Activated naive CD8-positive, alpha-beta T cell treated with anti-CD3 and anti-CD28 coated beads, Interleukin-2, amount 50 U/mL, for 24 hours (primary cell): ENCODE measurements at regions not wholly inside any gene's neighbourhood (a gene's known extent, or its start where the extent isn't known, plus 50 kb on each side); places are given as distances from the start of the nearest gene placed in this dataset.

Source experiments
- ATAC-seq: fragments of 150-1000 bp; cut with Tn5 transposase; one replicate; pipeline ENCODE4 v1.10.0; 2021
- DNase-seq: peaks from one replicate; pipeline ENCODE4 v3.0.0; 2021
- H3K27ac Mint-ChIP-seq: one replicate; pipeline ENCODE4 v1.8.0; 2021; ENCODE audit warnings: mild to moderate bottlenecking, mixed read lengths
- H3K27me3 Mint-ChIP-seq: one replicate; pipeline ENCODE4 v1.8.0; 2021; ENCODE audit warnings: mixed read lengths
- H3K36me3 Mint-ChIP-seq: one replicate; pipeline ENCODE4 v1.8.0; 2021; ENCODE audit warnings: low read depth, mixed read lengths
- H3K4me1 Mint-ChIP-seq: one replicate; pipeline ENCODE4 v1.8.0; 2021; ENCODE audit warnings: mixed read lengths
- H3K4me3 Mint-ChIP-seq: one replicate; pipeline ENCODE4 v1.8.0; 2021; ENCODE audit warnings: mild to moderate bottlenecking, moderate library complexity, mixed read lengths
- H3K9me3 Mint-ChIP-seq: one replicate; pipeline ENCODE4 v1.8.0; 2021; ENCODE audit warnings: mixed read lengths

- no peak for DNase-seq
- no peak overlapping the region for H3K27ac Mint-ChIP-seq
- H3K27me3 Mint-ChIP-seq: peaks cover 5% of the 10 kb centered on the region
- H3K4me1 Mint-ChIP-seq: no peaks in the 10 kb centered on the region
- no peak overlapping the region for H3K4me3 Mint-ChIP-seq
- H3K9me3 Mint-ChIP-seq: peaks cover 11% of the 10 kb centered on the region
- no peak for ATAC-seq
- no peaks in the 10 kb centered on the region for H3K36me3 Mint-ChIP-seq
These were observed 77.8 kb upstream of the MYL2 start for GRCh38 chr12:110998165-110998564.

- Mint-ChIP-seq H3K27me3 (peaks cover 2% of the 10 kb centered on the region), H3K9me3 (peaks cover 11% of the 10 kb centered on the region), H3K4me1 (no peaks in the 10 kb centered on the region), H3K4me3 (no peak overlapping the region), H3K27ac (no peak overlapping the region), H3K36me3 (no peaks in the 10 kb centered on the region)
- ATAC-seq (no peak), DNase-seq (no peak)
These were observed 76.0 kb upstream of the MYL2 start for GRCh38 chr12:110996415-110996814.

GRCh38 chr12:110995615-110996014 lies 75.2 kb upstream of the MYL2 start:
- Mint-ChIP-seq H3K27me3 (no peaks in the 10 kb centered on the region), H3K9me3 (peaks cover 11% of the 10 kb centered on the region), H3K4me3 (no peak overlapping the region), H3K4me1 (no peaks in the 10 kb centered on the region), H3K36me3 (no peaks in the 10 kb centered on the region), H3K27ac (no peak overlapping the region)
- DNase-seq: no peak
- no peak for ATAC-seq

GRCh38 chr12:110995016-110995415 lies 74.6 kb upstream of the MYL2 start:
- Mint-ChIP-seq H3K9me3 (peaks cover 9% of the 10 kb centered on the region), H3K4me3 (no peak overlapping the region), H3K36me3 (no peaks in the 10 kb centered on the region), H3K27me3 (no peaks in the 10 kb centered on the region), H3K27ac (no peak overlapping the region), H3K4me1 (no peaks in the 10 kb centered on the region)
- ATAC-seq: no peak
- DNase-seq: no peak

GRCh38 chr12:110993434-110993833 lies 73.1 kb upstream of the MYL2 start:
- Mint-ChIP-seq H3K9me3 (peaks cover 5% of the 10 kb centered on the region), H3K4me1 (no peaks in the 10 kb centered on the region), H3K27me3 (no peaks in the 10 kb centered on the region), H3K4me3 (no peak overlapping the region), H3K36me3 (no peaks in the 10 kb centered on the region), H3K27ac (no peak overlapping the region)
- ATAC-seq (no peak), DNase-seq (no peak)

GRCh38 chr12:110992909-110993308 lies 72.5 kb upstream of the MYL2 start:
- H3K9me3 Mint-ChIP-seq: peaks cover under 1% of the 10 kb centered on the region
- no peaks in the 10 kb centered on the region for H3K36me3 Mint-ChIP-seq
- ATAC-seq (no peak), DNase-seq (no peak)
- H3K4me3 Mint-ChIP-seq: no peak overlapping the region
- no peak overlapping the region for H3K27ac Mint-ChIP-seq
- no peaks in the 10 kb centered on the region for H3K27me3 Mint-ChIP-seq
- H3K4me1 Mint-ChIP-seq: no peaks in the 10 kb centered on the region

GRCh38 chr12:110983811-110984210 lies 63.4 kb upstream of the MYL2 start:
- Mint-ChIP-seq H3K27ac (no peak overlapping the region), H3K4me1 (no peaks in the 10 kb centered on the region), H3K27me3 (peaks cover 16% of the 10 kb centered on the region), H3K9me3 (no peaks in the 10 kb centered on the region), H3K36me3 (no peaks in the 10 kb centered on the region), H3K4me3 (no peak overlapping the region)
- DNase-seq (no peak), ATAC-seq (no peak)

GRCh38 chr12:110972866-110973265 lies 52.5 kb upstream of the MYL2 start:
- ATAC-seq: no peak
- H3K4me3 Mint-ChIP-seq: no peak overlapping the region
- H3K27ac Mint-ChIP-seq: no peak overlapping the region
- no peaks in the 10 kb centered on the region for H3K36me3 Mint-ChIP-seq
- no peaks in the 10 kb centered on the region for H3K9me3 Mint-ChIP-seq
- no peak for DNase-seq
- H3K27me3 Mint-ChIP-seq: peaks cover 5% of the 10 kb centered on the region
- peaks cover 3% of the 10 kb centered on the region for H3K4me1 Mint-ChIP-seq

- no peaks in the 10 kb centered on the region for H3K9me3 Mint-ChIP-seq
- DNase-seq (no peak), ATAC-seq (no peak)
- H3K4me3 Mint-ChIP-seq: no peak overlapping the region
- no peaks in the 10 kb centered on the region for H3K36me3 Mint-ChIP-seq
- peaks cover 5% of the 10 kb centered on the region for H3K27me3 Mint-ChIP-seq
- no peak overlapping the region for H3K27ac Mint-ChIP-seq
- peaks cover 3% of the 10 kb centered on the region for H3K4me1 Mint-ChIP-seq
These were observed 51.6 kb upstream of the MYL2 start for GRCh38 chr12:110971936-110972335.

- peaks cover 5% of the 10 kb centered on the region for H3K27me3 Mint-ChIP-seq
- H3K9me3 Mint-ChIP-seq: no peaks in the 10 kb centered on the region
- DNase-seq: no peak
- no peaks in the 10 kb centered on the region for H3K36me3 Mint-ChIP-seq
- no peak for ATAC-seq
- H3K4me3 Mint-ChIP-seq: no peak overlapping the region
- H3K27ac Mint-ChIP-seq: no peak overlapping the region
- peaks cover 3% of the 10 kb centered on the region for H3K4me1 Mint-ChIP-seq
These were observed 51.0 kb upstream of the MYL2 start for GRCh38 chr12:110971189-110971920.
